Putamen (tissue), 1 donor: ENCODE measurements at regions not wholly inside any gene's neighbourhood (a gene's known extent, or its start where the extent isn't known, plus 50 kb on each side); places are given as distances from the start of the nearest gene placed in this dataset.
A peak's percentile ranks its signal among the peaks of the same experiment; 100 is the strongest.
"Not testable (repeated sequence)": the region's sequence is repeated elsewhere in the genome, so short reads cannot be mapped to it uniquely, and the experiment has no call there.

Experiments used
- DNase-seq: peaks from one replicate; pipeline ENCODE4 v3.0.0-alpha.2; 2016; ENCODE audit warnings: low spot score

DNA sequence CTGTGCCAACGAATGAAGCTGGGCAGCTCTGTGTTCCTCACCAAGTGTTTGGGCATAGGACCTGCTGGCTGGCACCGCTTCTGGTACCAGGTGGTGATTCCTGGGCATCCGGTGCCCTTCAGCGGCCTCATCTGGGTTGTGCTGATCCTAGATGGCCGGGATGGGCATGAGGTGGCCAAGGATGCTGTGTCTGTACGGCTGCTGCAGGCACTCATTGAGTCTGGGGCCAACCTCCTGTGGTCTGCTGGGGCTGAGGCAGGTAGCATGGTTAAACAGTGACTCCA, 96.1 kb upstream of the PLEKHM1 start:
- not testable (repeated sequence) for DNase-seq

DNA sequence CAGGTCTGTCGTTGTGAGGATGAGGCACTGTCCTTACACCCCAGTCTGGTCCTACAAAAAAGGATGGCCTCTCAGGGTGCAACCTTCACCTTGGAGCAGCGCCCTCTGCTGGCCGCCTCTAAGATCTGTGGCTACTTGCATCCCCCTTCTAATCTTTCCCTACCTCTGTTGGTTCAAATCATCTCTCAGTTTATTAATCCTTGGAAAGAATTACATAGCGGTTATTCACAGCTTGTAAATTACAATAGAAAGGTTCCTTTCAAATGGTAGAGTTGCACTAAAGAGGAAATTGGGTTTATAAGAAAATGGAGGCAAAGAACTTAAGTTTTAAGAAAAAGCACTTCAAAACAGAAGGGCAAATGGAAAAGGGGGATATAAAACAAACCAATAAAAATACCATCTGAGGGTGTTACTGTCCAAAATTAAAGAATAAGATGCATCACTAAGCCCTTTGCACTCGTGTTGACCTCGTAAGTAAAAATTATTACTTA, 102.0 kb upstream of the PLEKHM1 start:
- not testable (repeated sequence) for DNase-seq

DNA sequence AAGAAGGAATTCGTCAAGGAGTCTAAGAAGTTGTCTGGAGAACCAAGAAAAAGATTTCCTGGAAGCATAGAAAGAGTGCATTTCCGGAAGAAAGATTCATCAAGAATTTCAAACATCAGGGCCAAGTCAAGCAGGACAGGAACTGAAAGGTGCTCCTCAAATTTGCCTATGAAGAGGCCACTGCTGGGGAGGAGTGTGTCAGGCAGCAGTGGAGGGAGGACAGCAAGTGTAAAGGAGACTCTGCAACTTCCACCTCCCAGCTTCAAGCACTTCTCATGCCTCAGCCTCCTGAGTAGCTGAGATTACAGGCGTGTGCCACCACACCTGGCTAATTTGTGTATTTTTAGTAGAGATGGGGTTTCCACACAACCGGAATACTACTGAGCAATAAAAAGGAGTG, 105.8 kb upstream of the PLEKHM1 start:
- DNase-seq: not testable (repeated sequence)

DNA sequence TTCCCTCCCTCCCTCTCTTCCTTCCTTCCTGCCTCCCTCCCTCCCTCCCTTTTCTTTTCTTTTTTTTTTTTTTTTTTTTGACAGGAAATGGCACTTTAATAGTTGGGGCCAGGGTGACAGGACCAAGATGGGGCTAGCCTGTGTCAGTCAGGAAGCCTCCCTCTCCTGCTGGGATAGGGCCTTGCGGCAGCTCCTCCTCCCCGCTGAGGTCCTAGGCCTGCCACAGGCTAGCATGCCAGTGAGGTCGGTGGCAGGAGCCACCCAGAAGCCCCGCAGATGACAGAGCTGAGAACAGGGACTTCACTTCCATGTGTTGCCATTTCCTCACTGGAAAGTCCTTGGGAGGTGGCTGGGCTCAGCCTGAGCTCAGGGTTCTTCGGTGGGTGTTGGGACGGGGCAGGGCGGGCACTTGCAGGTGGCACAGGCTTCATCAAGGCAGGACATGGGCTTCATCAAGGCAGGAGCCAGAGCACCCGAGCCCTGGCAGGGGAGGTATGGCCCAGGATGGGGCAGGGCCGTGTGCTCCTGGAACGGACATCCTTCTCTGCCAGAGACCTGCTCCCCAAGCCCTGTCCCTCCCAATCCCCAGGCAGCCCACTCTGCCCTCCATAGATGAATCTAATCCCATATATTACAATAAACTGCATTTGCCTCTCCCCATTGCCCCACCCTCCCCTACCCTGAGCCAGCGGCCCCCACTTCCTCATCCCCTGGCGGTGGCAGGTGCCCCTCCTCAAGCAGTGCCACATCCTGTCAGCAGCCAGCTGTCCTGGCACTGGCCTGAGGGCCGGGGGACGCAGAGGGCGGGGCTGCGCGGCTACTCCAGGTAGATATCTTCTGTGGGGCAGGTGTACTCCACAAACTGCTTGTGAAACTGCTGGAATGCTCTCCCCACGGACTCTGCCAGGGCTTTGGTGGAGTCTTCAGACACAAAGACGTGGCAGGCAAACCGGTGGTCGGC, 109.8 kb upstream of the PLEKHM1 start:
- not testable (repeated sequence) for DNase-seq

DNA sequence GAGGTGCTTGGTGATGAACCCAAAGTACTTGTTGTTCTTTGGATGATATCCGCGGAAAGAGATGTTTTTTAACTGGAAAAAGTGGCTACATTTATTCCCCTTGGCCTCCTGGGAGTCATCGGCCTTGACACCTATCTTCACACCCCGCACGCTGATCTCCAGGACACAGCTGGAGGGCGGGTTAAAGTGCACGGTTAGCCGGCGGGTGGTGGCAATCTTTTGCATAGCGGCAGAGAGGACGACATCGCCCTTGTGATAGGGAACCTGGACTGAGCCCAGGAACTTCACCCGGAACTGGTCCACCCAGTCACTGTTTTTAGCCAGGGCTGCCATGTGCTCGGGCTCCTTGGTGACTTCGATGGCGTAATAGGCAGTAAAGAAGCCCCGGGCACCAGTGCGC, 110.5 kb upstream of the PLEKHM1 start:
- DNase-seq: not testable (repeated sequence)

DNA sequence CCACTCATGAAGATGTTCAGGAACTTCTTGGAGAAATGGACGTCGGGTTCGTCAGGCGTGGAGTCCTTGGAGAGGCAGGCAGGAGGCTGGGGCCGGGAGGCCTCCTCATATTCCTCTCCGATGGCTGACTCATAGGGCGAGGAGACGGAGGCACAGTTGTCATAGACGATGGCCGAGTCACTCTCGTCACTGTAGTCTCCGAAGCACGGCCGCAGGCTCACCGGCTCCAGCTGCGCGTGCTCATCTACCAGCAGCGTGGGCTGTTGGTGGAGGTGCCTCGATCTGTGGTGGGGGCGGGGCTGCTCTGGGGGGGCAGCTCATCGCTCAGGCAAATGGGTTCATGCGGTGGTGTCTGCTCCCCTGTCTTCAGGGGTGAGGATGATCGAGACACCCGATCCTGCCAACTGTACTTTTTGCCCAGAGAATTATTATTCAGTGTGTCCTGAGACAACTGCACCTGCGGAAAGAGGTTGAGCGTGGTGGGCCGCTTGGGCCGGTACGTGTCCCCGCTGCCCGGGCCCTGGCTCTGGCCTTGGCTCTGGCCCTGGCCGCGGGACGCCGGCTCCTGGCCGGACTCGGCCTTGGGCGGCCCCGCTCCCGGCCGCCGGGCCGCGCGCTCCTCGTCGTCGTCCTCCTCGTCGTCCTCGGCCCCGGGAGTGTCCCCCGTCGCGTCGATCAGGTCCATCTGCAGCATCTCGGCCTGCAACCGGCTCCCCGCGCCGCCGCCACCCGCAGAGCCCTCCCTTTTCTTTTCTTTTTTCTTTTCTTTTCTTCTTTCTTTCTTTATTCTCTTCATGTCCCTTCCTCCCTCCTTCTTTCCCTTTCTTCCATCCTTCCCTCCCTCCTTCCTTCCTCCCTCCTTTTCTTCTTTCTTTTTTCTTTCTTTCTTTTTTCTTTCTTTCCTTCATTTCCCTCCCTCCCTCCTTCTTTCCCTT, 111.4 kb upstream of the PLEKHM1 start:
- DNase-seq: not testable (repeated sequence)

DNA sequence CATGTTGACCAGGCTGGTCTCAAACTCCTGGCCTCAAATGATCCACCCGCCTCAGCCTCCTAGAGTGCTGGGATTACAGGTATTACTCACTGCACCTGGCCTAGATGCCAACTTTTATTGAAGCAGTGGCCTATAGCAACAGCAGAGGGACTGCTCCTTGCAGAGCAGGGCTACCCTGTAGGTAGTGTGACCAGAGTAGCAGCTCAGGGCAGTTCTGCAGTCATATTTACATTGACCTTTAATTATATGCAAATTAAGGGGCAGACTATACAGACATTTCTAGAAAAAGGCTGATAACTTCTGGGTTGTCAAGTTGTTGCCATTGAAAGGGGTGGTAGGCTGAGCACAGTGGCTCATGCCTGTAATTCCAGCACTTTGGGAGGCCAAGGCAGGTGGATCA, 115.2 kb upstream of the PLEKHM1 start:
- not testable (repeated sequence) for DNase-seq

DNA sequence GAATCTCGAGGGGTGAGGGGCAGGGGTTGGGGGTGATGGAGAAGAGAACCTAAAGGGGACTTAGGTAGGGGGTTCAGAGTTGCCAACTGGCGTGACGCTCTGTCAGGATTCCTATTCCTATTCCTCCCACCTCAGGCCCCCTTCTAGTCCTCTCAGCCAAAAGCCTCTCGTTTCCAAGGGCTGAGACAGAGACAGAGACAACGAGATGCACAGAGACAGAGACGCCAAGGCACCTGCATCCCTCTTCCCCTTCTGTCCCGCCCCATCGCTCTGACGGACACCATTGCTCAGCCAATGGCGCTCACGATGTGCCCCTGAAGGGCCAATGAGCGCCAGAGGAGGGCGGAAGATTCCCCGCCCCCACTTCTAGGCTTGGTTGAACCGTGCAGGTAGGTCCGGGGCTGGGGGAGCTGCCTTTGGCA, 129.5 kb upstream of the PLEKHM1 start:
- peak; percentile 42 for DNase-seq

DNA sequence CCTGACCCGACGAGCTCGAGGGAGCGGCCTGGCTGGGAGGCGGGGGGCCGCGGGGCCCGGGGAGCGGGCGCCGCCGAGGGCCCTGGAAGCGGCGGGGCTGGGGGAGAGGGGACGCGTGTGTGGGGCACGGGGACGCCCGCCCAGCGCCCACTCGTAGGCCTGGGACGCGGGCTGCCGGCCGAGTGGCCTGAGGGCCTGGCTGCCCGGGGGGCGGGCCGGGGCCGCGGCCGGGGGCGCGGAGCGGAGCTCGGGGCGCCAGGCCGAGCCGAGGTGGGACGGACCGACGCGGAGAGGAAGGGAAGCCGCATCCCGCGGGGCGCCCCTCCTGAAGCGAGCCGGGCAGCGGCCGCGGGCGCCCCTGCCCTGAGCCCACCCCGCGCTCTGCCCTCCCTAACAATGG, 129.9 kb upstream of the PLEKHM1 start:
- not testable (repeated sequence) for DNase-seq

DNA sequence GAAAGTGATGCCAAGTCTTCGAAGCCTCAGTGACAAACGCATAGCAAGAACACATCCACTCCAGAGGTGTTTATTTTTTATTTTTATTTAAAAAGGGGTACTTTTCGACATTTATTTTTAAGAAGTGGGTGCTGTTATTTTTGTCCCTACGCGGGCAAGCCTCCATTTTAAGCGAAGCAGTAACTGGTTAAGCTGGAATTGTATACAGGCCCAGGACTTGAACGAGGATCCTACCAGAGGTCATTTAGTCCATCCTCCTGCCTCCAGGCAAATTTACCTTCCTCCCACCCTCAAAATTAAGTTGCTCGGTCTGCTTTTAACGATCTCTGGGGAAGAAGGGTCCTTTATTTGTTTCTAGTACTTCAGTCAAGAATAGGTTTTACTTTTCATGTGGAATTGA, 130.6 kb upstream of the PLEKHM1 start:
- not testable (repeated sequence) for DNase-seq

DNA sequence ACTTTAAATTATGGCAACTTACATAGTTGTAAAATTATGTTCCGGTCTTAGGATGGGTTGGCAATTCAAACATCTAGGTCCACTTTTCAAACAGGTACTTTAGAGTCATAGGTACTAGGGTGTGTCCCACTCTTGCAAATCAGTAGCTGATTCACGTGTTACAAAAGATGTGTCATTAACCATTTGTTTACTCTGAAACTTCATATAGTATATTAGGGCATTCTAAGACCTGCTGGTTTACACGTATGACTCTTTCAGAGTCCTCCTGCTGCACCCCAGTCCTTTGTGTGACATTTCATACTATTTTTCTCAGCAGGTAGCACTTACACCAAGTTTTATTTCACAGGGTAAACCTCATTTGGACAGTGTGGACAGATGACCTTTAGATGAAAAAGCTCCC, 131.8 kb upstream of the PLEKHM1 start:
- DNase-seq: not testable (repeated sequence)

DNA sequence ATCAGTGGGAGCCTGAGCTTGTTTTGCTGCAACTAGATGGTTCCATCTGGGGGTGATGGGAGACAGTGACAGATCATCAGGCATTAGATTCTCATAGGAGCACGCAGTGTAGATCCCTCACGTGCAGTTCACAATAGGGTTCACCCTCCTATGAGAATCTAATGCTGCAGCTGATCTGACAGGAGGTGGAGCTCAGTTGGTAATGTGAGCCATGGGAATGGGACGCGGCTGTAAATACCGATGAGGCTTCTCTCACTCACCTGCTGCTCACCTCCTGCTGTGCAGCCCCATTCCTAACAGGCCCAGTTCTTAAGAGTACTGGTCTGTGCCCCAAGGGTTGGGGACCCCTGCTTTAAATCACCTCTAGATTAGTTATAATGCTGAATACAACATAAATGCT, 137.5 kb upstream of the PLEKHM1 start:
- no peak for DNase-seq

DNA sequence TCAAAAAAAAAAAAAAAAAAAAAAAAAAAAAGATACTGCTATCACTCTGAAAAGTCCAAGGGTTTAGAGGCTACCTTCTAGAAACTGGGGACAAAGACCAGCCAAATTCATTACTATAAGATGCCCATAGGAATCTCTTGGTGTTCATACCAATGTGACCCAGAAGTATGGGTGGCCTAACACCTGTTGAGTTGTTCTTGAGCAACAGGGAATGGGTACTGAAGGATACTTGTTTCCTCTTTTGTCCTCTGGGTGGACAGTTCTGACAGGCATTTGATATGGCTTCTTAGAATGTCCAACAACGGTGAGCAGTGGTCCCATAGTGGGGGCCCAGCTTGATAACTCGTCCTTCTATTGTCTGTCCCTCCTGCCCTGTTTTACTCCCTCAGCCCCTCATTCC, 141.4 kb upstream of the PLEKHM1 start:
- DNase-seq: no peak

DNA sequence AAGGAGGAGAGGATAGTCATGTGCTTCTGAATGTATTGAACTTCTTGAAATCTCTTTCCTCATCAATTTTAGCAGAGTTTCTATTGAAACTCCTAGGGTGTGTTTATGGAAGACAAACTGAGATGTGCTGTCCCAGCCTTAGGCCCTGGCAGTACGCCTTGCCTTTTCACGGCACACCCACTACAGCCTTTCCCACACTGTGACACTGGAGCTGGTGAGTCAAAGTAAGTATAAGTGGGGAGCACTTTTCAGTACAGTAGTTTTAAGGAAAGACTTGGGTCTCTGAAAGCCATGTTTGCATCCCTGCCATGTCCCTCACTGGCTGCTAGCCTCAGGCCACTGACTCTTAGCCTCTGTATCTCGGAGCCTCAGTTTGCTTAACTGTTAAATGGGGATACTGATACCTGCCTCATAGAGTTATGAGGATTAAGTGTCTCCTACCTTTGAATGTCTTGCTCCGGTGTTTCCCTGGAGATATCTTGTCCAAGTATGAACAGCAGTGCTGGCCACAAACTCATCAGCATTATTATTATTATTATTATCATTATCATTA, 144.7 kb upstream of the CRHR1 start:
- DNase-seq: no peak

DNA sequence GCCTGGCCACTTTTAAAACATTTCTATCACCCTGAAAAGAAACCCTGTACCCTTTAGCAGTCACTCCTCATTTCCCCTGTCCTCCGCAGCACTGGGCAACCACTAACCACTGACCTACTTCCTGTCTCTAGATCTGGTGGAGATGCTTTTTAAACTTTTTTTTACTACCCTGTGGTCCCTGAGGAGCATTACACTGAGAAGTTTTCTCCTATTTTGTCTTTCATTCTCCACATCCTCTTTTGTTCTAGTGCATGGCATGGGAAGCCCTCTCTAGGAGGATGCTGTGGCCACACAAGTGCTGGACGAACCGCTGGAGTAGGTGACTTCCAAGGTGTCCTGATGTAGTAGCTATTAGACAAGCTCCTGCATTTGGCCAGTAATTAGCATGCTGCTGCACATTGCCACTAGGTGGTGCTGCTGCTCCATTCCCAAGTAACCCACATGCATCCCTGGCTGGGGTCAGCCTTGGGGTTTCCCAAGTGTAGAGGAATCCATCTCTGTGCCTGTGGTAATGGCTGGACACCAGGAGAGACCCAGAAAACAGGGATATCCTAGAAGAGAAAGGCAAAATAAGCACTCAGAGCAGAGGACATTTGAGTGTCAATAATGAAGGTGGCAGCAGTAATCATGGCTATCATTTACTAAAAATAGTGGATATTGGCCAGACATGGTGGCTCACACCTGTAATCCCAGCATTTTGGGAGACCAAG, 143.8 kb upstream of the CRHR1 start:
- peak; percentile 67 for DNase-seq

DNA sequence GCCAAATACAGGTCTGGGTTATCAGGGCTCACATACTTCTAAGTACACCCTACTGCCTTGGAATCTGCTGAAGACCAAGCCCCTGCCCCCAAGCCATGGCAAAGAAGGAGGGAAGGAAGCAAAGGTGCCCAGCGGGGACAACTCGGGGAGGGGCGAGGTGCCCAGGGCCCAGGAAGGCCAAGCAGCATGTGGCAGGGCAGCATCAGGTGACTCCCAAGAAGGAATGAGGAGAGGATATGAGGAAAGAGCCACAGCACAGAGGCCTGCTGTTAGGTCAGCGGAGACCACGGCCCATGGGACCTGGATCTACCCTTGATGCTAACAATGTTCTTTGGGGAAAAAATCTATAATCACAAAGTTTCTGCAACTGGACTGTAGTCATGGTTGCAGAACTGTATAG, 142.6 kb upstream of the CRHR1 start:
- no peak for DNase-seq

DNA sequence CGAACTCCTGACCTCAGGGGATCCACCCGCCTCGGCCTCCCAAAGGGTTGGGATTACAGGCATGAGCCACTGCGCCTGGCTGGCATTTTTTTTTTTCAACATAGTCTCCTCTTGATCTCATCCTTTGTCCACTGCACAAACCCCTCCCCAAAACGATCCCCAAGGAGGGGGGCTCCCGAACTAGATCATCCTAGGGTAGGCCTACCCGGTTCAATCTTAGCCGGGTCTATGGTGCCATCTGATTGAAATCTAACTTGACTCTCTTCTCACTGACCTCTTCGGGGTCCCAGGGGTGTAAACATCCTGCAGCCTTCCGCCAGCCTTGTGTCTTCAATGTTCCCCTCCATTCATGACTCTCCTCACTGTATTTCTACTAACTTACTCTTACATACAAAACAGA, 140.5 kb upstream of the CRHR1 start:
- no peak for DNase-seq

DNA sequence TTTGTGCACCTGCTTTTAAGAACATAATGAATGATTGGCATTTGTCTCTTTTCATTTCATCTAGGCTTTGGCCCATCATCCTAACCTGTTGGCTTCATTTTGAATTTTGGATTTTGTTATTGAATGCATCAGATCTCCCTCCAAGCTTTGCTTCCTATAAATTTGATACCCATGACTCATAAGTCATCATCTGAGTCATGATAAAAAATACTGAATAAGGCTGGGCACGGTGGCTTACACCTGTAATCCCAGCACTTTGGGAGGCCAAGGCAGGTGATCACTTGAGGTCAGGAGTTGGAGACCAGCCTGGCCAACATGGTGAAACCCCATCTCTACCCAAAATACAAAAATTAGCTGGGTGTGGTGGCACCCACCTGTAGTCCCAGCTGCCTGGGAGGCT, 139.5 kb upstream of the CRHR1 start:
- DNase-seq: not testable (repeated sequence)

DNA sequence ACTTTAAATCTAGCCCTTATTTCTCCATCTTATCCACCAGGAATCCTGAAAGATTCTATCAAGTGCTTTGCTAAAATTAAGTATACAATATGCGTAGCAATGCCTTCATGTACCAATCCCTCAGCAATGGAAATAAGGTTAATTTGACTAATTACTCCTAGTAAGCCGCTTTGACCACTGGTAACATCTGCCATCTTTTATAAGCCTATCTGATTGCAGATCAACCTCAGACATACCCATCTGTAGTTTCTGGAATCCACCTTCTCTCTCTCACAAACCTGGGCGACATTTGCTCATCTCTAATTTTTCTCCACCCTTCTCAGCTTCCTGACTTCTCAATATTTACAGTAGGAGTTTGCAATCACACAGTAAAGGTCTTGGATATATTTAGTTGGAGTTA, 138.8 kb upstream of the CRHR1 start:
- no peak for DNase-seq

DNA sequence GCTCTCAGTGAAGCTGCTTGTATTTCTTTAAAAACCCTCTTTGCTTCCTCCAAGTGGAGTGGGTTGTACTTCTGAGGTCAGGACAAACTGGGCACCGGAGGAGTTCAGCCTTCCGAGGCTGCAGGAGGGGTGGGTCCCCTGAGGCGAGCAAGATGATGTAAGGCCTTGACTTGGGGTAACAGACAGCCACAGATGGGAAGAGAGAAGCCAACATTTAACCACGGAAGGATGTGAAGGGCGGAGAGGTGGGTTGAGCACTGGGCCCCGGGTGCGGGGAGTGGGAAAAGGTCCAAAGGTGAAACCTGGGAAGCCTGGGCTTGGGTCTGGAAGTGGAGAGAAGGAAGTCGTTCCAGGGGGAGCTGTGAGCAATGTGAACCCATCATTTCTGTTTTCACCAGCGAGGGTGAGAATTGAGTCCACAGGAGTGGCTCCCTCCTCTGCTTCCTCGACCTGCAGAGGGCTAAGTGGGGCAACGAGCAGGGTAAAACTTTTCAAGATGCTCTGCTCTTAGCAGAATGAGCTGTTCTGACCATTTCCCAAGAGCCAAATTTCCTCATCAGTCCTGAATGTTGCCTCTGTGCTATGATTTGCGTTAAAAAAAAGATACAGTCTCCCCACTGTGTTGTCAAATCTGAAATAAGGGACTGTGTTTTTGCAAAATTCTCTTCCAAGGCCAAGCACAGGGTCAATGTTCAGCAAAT, 137.7 kb upstream of the CRHR1 start:
- no peak for DNase-seq

DNA sequence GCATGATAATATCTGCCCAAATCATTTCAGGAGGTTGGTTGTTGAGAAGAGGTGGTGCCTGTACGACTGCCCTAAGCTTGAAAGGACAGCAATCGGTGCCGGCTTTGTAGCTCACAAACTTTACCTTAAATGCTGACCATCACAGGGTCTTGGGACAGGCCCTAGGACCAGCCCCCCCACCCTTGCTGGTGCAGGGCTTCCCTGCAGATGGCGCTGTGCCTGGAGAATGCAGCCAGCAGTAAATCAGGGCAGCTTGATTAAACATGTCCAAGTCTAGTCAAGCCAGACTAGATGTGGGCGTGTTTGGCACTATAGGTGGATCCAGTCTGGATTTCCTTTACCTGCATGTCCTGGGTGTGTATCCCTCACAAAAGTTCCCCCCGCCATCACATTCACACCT, 135.5 kb upstream of the CRHR1 start:
- no peak for DNase-seq
